ENCODE measurements at regions not wholly inside any gene's neighbourhood (a gene's known extent, or its start where the extent isn't known, plus 50 kb on each side); places are given as distances from the start of the nearest gene placed in this dataset.

DNA sequence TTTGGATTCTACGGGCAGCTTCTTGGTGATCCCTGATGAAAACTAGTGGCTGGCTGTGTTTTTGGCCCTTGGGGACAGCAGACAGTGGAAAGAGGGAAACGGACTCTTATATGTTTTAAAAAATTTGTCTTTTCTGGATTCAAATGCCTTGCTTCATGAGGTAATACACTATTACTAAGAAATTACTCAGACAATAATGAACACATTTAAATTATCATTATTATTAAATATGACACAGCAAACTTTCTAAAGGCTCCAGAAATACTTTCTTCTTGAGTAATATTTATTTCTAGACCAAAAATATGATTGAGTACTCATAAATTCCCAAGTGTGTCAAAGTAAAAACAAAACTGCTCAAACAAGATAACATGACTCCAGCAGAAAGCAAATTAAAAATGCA lies 520.7 kb upstream of the AADAT start:
- no peak for ATAC-seq
- no peaks in the 10 kb centered on the region for H3K27me3 ChIP-seq
- H3K9me3 ChIP-seq: no peaks in the 10 kb centered on the region
- no peak for DNase-seq
- TF ChIP-seq, protein P1, sequence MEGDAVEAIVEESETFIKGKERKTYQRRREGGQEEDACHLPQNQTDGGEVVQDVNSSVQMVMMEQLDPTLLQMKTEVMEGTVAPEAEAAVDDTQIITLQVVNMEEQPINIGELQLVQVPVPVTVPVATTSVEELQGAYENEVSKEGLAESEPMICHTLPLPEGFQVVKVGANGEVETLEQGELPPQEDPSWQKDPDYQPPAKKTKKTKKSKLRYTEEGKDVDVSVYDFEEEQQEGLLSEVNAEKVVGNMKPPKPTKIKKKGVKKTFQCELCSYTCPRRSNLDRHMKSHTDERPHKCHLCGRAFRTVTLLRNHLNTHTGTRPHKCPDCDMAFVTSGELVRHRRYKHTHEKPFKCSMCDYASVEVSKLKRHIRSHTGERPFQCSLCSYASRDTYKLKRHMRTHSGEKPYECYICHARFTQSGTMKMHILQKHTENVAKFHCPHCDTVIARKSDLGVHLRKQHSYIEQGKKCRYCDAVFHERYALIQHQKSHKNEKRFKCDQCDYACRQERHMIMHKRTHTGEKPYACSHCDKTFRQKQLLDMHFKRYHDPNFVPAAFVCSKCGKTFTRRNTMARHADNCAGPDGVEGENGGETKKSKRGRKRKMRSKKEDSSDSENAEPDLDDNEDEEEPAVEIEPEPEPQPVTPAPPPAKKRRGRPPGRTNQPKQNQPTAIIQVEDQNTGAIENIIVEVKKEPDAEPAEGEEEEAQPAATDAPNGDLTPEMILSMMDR (IDR thresholded peaks at IDR 0.05): no peak
- no peaks in the 10 kb centered on the region for H3K36me3 ChIP-seq (replicated peaks in 1 of 2; ENCODE audit: insufficient read depth in 1 of 2, low read depth in 2 of 2)
- 64 to 68% methylated on average over 2 of the region's 2 CpGs for WGBS, 2 donors
- no peak overlapping the region for H3K4me3 ChIP-seq
- intact Hi-C loops (cut with DNase I): no loop called here
- H3K4me1 ChIP-seq: no peaks in the 10 kb centered on the region
- no peak overlapping the region for H3K27ac ChIP-seq

DNA sequence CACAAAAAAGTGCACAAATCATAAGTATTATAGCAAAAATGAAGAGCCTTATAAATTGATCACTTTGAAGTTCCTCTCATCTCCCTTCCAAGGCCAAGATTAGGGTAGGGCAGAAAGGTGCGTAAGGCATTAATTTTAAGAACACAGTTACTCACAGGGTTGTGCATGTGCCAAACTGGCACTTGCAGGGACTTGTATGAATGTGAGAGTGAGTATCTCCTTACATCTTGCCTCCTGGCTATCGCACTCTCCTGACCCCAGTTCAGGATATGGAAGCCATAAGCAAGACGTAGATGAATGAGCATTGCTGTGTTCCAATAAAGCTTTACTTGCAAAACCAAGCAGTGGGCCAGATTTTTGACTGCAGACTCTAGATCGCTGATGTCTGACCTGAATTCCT lies 510.1 kb upstream of the AADAT start:
- H3K4me3 ChIP-seq: no peak overlapping the region
- H3K27me3 ChIP-seq: no peaks in the 10 kb centered on the region
- no peak for DNase-seq
- H3K36me3 ChIP-seq (replicated peaks in 1 of 2; ENCODE audit: insufficient read depth in 1 of 2, low read depth in 2 of 2): no peaks in the 10 kb centered on the region
- no peaks in the 10 kb centered on the region for H3K9me3 ChIP-seq
- no peak for ATAC-seq
- intact Hi-C loops (cut with DNase I): no loop called here
- 73 to 81% methylated on average over 4 of the region's 4 CpGs for WGBS, 2 donors
- H3K27ac ChIP-seq: no peak overlapping the region
- H3K4me1 ChIP-seq: no peaks in the 10 kb centered on the region
- no peak for TF ChIP-seq POLR2A (IDR thresholded peaks at IDR 0.05)
- TF ChIP-seq, protein P1 (IDR thresholded peaks at IDR 0.05): no peak

DNA sequence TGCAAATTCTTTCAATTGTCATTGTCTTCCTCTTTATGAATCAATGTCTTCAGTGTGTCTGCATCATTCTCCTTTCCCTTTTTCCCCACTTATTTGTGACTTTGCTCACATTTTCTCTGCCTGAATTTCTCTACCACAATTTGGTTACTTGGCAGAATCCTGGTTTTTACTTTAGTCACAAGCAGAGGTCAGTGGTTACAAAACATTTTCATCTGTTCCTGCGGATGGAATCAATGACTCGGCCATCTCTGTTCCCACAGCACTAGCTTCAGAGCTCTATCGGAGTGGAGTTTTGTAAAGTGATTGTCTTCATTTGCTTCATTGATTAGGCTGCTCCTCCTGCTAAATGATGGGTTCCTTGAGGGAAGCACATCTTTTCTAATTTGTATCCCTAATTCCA lies 501.3 kb upstream of the AADAT start:
- no peak for TF ChIP-seq POLR2A (IDR thresholded peaks at IDR 0.05)
- TF ChIP-seq, protein P1 (IDR thresholded peaks at IDR 0.05): no peak
- WGBS, 2 donors: 86 to 91% methylated on average over 3 of the region's 3 CpGs
- no peak for ATAC-seq
- Histone ChIP-seq H3K27ac (no peak overlapping the region), H3K4me3 (no peak overlapping the region), H3K9me3 (no peaks in the 10 kb centered on the region), H3K36me3 (replicated peaks in 1 of 2; ENCODE audit: insufficient read depth in 1 of 2, low read depth in 2 of 2) (no peaks in the 10 kb centered on the region), H3K27me3 (no peaks in the 10 kb centered on the region), H3K4me1 (no peaks in the 10 kb centered on the region)
- DNase-seq: no peak
- intact Hi-C loops (cut with DNase I): no loop called here

DNA sequence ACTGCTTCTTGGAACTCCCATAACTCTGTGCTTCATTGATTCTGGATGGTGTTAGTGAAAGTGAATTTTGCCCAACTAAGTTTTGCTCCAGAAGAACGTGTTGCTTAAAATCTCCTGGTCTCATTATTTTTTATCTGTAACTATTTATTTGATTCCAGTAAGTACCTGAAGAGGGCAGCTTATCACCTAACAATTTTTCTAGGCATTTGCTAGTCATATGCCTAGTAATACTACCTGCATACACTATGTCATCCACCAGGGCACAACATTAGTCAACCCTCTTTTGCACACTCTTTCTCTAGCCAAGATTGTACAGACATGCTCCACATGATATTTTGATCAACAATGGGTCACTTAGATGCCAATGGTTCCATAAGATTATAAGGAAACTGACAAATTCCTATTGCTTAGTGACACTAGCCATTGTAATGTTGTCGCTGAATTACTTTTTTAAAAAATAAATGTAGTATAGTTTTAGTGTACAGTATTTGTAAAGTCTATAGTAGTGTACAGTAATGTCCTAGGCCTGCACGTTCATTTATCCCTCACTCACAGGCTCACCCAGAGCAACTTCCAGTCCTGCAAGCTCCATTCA lies 499.9 kb upstream of the AADAT start:
- no peak for DNase-seq
- Histone ChIP-seq H3K27ac (no peak overlapping the region), H3K27me3 (no peaks in the 10 kb centered on the region), H3K4me3 (no peak overlapping the region), H3K4me1 (no peaks in the 10 kb centered on the region), H3K36me3 (replicated peaks in 1 of 2; ENCODE audit: insufficient read depth in 1 of 2, low read depth in 2 of 2) (no peaks in the 10 kb centered on the region), H3K9me3 (no peaks in the 10 kb centered on the region)
- ATAC-seq: peak; percentile 52
- intact Hi-C loops (cut with DNase I): no loop called here
- 61 to 63% methylated on average over 3 of the region's 3 CpGs for WGBS, 2 donors
- TF ChIP-seq, protein P1 (IDR thresholded peaks at IDR 0.05): peak in 5 of 7 experiments; percentile 10 to 53 (median 41)
- TF ChIP-seq POLR2A (IDR thresholded peaks at IDR 0.05): no peak

DNA sequence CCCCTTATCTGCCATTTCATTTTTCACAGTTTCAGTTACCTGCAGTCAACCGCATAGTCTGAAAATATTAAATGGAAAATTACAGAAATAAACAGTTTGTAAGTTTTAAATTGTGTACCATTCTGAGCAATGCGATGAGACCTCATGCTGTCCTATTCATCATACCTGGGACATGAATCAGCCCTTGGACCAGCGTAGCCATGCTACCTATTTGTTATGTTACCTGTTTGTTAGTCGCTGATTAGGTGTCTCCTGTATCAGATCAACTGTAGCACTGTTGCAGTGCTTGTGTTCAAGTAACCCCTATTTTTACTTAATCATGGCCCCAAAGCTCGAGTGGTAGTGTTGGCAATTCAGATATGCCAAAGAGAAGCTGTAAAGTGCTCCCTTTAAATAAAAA lies 492.2 kb upstream of the AADAT start:
- no peaks in the 10 kb centered on the region for H3K36me3 ChIP-seq (replicated peaks in 1 of 2; ENCODE audit: insufficient read depth in 1 of 2, low read depth in 2 of 2)
- no peak for TF ChIP-seq POLR2A (IDR thresholded peaks at IDR 0.05)
- TF ChIP-seq, protein P1 (IDR thresholded peaks at IDR 0.05): no peak
- H3K27ac ChIP-seq: no peak overlapping the region
- H3K27me3 ChIP-seq: no peaks in the 10 kb centered on the region
- WGBS, 2 donors: 76 to 88% methylated on average over 5 of the region's 5 CpGs
- H3K9me3 ChIP-seq: no peaks in the 10 kb centered on the region
- intact Hi-C loops (cut with DNase I): no loop called here
- ATAC-seq: no peak
- H3K4me3 ChIP-seq: no peak overlapping the region
- DNase-seq: no peak
- no peaks in the 10 kb centered on the region for H3K4me1 ChIP-seq

All from body of pancreas (tissue), 4 donors.